OCI-LY7 (cell line): ENCODE measurements at regions not wholly inside any gene's neighbourhood (a gene's known extent, or its start where the extent isn't known, plus 50 kb on each side); places are given as distances from the start of the nearest gene placed in this dataset.

Experiments used
- EZH2phosphoT487 ChIP-seq: fragments of 200-600 bp; sonication (generic); IDR thresholded peaks from 2 replicates; pipeline ENCODE4 v1.6.1; 2018; ENCODE audit warnings: low read depth, borderline replicate concordance, mild to moderate bottlenecking, mixed run types, antibody characterized with exemption, low read length, moderate library complexity, mixed read lengths
- TF ChIP-seq, protein P1 (sequence below): fragments of 200-600 bp; sonication (generic); conservative IDR thresholded peaks from 2 replicates; pipeline ENCODE4 v1.5.1; 2014; ENCODE audit warnings: mild to moderate bottlenecking, antibody characterized with exemption, low read length, moderate library complexity, mixed read lengths

DNA sequence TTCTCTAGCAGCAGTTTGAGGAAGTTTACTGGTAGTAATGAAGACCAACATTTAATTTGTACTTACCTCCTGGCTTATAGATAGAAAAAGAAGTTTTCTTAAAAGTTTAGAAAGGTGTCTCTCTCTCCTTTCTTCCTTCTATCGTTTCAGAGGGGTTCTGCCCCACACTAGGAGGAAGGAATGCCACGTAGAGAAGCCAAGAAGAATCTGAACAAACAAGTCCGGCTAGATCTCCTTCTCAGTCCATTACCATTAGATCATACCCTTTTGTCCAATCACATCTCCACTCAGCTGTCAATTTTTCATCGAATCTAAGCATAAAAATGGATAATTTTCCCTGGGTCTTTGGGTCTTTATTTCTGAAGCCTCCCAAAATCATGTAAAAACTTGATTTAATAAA lies 1048.1 kb downstream of the SI start:
- TF ChIP-seq, protein P1, sequence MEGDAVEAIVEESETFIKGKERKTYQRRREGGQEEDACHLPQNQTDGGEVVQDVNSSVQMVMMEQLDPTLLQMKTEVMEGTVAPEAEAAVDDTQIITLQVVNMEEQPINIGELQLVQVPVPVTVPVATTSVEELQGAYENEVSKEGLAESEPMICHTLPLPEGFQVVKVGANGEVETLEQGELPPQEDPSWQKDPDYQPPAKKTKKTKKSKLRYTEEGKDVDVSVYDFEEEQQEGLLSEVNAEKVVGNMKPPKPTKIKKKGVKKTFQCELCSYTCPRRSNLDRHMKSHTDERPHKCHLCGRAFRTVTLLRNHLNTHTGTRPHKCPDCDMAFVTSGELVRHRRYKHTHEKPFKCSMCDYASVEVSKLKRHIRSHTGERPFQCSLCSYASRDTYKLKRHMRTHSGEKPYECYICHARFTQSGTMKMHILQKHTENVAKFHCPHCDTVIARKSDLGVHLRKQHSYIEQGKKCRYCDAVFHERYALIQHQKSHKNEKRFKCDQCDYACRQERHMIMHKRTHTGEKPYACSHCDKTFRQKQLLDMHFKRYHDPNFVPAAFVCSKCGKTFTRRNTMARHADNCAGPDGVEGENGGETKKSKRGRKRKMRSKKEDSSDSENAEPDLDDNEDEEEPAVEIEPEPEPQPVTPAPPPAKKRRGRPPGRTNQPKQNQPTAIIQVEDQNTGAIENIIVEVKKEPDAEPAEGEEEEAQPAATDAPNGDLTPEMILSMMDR, result no peak
- TF ChIP-seq EZH2phosphoT487, result no peak
